GM19035 (cell line): ENCODE measurements at regions not wholly inside any gene's neighbourhood (a gene's known extent, or its start where the extent isn't known, plus 50 kb on each side); places are given as distances from the start of the nearest gene placed in this dataset.
"Not testable (repeated sequence)": the region's sequence is repeated elsewhere in the genome, so short reads cannot be mapped to it uniquely, and the experiment has no call there.

Experiments used
- ATAC-seq: cut with Tn5 transposase; IDR thresholded peaks from one replicate; pipeline ENCODE4 v1.9.1; 2021; ENCODE audit not compliant: unreplicated experiment

- ATAC-seq = no peak
These were observed 499.4 kb upstream of the API5 start for GRCh38 chr11:42812361-42812760.

DNA sequence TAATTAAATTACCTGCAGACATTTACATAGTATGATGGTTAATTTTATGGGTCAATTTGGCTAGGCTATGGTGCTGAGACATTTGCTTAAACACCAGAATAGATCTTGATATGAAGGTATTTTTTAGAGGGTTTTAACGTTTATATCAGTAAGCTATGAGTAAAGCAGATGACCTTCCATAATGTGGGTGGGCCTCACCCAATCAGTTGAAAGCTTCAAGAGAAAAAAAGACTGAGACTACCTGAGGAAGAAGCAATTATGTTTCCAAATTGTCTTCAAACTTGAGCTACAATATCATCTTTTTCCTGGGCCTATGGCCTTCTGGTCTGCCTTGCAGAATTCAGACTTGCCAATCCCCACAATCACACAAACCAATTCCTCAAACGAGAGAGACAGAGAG lies 498.8 kb upstream of the API5 start:
- no peak for ATAC-seq

GRCh38 chr11:42816471-42816870 lies 495.3 kb upstream of the API5 start:
- ATAC-seq = no peak

- no peak for ATAC-seq
These were observed 492.7 kb upstream of the API5 start for GRCh38 chr11:42819126-42819525.

- ATAC-seq = not testable (repeated sequence)
These were observed 489.6 kb upstream of the API5 start for GRCh38 chr11:42822188-42822587.

- no peak for ATAC-seq
These were observed 488.2 kb upstream of the API5 start for GRCh38 chr11:42823546-42823945.

DNA sequence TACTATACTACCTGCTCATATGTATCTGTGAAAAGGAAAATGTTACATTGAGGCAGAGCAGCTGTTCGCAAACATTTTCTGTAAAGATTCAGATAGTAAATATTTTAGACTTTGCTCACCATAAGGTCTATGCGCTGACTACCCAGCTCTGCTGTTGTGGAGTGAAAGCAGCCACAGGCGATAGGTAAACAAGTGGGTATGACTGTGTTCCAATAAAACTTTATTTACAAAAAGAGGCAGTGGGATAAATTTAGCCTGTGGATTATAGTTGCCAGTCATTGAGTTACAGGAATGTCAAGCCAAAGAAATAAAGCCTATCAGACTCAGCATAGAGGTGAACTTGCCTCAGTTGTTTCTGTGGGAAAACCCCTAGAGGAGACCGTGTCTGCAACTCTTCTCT lies 487.7 kb upstream of the API5 start:
- no peak for ATAC-seq

- ATAC-seq = no peak
These were observed 486.2 kb upstream of the API5 start for GRCh38 chr11:42825598-42825997.

GRCh38 chr11:42827845-42828244 lies 484.0 kb upstream of the API5 start:
- no peak for ATAC-seq

GRCh38 chr11:42837994-42838393 lies 473.8 kb upstream of the API5 start:
- ATAC-seq = no peak

DNA sequence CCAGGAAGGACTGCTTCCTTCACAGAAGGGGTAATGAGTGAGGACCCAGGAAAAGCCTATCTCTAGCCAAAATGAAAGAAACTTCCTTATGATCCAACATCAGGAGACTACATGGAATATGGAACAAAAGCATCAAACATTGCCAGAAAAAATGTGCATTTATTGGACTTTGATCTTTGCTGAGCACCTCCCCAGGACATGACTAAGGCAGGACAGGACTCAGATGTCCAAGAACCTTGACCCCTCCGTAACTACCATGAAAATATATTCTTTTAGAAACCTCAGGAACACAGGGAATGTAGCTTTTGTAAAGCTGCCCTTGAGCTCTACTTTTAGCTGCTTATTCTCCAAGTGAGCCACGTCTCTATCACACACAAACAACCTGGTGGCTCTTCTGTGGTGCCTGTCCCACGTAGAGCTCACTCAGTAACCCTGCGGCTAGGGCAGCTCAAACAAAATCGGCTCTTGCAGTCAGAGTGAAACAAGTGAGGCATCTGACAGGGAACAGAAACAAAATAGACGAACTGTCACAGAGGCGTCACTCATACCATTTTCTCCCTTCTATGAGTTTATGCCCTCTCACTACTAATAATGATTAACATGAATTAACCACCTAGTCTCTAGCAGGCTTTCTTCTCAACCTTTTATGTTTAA lies 471.5 kb upstream of the API5 start:
- ATAC-seq = no peak

DNA sequence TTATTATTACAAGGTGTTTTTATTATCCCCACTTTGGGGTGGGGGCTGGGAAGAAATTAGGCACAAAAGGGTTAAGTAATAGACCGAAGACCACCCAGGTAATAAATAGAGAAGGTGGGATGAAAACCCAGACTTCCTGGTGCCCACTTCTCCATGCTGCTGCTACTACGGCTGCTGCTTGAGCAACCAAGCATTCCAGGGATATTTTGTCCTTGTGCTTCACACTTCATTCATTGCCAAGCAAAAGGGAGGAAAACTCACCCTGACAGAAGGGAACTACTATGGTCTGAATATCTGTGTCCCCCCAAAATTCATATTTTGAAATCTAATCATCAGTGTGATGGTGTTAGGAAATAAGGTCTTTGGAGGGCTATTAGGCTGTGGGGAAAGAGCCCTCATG lies 470.9 kb upstream of the API5 start:
- ATAC-seq = no peak

DNA sequence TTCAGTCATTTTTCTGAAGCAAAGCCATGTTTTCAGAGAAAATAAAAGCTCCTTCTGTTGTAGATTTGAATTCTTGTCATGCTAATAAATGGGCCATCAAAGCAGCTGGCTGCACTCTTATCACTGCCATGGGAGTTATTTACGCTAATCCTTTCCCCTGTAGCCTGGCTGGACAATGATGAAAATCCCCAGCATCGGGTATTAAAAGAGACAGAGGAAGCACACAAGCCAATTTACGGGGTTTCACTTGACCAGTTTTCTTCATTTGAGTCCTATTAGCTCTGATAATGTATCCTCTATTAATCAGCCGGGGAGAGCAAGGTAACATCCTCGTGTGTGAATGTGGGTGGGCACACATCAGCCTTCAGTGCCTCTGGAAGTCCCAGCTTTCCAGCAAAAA lies 470.2 kb upstream of the API5 start:
- ATAC-seq = no peak

- no peak for ATAC-seq
These were observed 462.4 kb upstream of the API5 start for GRCh38 chr11:42849362-42849761.

DNA sequence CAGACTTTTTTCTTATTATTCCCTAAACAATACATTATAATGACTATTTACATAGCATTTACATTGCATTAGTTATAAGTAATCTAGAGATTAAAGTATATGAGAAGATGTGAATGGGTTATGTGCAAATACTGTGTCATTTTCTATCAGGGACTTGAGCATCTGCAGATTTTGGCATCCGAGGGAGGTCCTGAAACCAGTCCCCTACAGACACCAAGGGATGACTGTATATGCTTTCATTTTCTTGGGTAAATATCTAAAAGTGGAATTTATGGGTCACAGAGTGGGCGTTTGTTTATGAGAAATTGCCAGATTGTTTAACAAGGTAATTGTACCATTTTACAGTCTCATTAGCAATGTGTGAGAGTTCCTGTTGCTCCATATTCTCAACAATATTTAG lies 454.5 kb upstream of the API5 start:
- ATAC-seq = no peak

GRCh38 chr11:42870480-42870879 lies 441.3 kb upstream of the API5 start:
- ATAC-seq = no peak

DNA sequence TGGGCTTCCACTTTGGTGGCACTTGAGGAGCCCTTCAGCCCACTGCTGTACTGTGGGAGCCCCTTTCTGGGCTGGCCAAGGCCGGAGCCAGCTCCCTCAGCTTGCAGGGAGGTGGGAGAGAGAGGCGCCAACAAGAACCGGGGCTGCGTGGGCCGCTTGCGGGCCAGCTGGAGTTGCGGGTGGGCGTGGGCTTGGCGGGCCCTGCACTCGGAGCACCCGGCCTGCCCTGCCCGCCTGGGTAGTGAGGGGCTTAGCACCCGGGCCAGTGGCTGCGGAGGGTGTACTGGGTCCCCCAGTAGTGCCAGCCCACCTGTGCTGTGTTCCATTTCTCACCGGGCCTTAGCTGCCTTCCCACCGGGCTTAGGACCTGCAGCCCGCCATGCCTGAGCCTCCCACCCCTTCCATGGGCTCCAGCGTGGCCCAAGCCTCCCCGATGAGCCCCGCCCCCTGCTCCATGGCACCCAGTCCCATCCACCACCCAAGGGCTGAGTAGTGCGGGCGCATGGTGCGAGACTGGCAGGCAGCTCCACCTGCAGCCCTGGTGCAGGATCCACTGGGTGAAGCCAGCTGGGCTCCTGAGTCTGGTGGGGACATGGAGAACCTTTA lies 437.9 kb upstream of the API5 start:
- not testable (repeated sequence) for ATAC-seq

GRCh38 chr11:42881335-42881734 lies 430.5 kb upstream of the API5 start:
- not testable (repeated sequence) for ATAC-seq

GRCh38 chr11:42890773-42891172 lies 421.0 kb upstream of the API5 start:
- no peak for ATAC-seq

GRCh38 chr11:42901084-42901483 lies 410.7 kb upstream of the API5 start:
- ATAC-seq = no peak

DNA sequence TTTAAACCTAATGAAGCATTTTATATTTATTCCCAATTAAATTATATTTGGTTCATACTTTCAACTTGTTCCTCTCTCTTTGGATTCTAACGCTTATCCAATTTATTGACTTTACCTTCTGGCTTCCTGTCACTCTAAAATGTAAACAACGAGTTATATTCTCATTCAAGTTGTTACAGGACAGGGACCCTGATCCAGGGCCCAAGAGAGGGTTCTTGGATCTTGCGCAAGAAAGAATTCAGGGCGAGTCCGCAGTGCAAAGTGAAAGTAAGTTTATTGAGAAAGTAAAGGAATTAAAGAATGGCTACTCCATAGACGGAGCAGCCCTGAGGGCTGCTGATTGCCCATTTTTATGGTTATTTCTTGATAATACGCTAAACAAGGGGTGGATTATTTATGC lies 405.6 kb upstream of the API5 start:
- no peak for ATAC-seq

DNA sequence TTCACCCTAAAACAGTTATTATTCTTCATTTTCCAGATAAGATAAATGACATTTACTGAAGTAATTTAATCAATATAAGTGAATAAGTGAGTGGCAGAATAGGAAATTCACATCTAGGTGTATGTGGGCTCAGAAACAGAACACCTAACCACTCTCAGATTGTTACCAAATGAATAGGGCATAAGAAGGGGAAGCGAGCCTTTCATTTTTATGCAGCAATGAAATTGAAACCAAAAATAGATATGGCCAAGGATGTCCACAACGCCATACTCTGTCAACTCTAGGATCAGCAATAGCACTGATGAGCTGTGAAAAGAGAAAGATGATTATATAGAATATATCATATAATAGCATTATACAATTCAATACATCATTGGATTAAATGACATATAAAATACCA lies 398.1 kb upstream of the API5 start:
- ATAC-seq = no peak

DNA sequence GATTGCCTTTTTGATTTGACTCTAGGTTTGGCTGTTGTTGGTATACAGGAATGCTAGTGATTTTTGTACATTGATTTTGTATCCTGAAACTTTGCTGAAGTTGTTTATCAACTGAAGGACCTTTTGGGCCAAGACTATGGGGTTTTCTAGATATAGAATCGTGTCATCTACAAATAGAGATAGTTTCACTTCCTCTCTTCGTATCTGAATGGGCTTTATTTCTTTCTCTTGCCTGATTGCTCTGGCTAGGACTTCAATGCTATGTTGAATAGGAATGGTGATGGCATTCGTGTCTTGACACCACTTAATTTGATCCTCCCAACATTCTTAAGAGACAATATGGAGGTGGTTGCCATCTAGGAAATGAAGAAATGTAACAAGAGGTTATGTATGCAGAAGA lies 388.1 kb upstream of the API5 start:
- ATAC-seq = no peak
